Fibroblast of pulmonary artery (primary cell): ENCODE measurements at regions not wholly inside any gene's neighbourhood (a gene's known extent, or its start where the extent isn't known, plus 50 kb on each side); places are given as distances from the start of the nearest gene placed in this dataset.
"Not testable (repeated sequence)": the region's sequence is repeated elsewhere in the genome, so short reads cannot be mapped to it uniquely, and the experiment has no call there.

ENCODE experiments used
- DNase-seq: peaks from one replicate; pipeline ENCODE4 v3.0.0-alpha.2; 2010; ENCODE audit warnings: low read depth
- H3K4me3 ChIP-seq: replicated peaks from 2 replicates; pipeline ENCODE4 v1.5.1; 2011; ENCODE audit warnings: low read depth, mild to moderate bottlenecking, control low read depth, low read length, moderate library complexity
- TF ChIP-seq, protein P1 (sequence below): IDR thresholded peaks from 2 replicates; pipeline ENCODE4 v1.5.1; 2011; ENCODE audit warnings: mild to moderate bottlenecking, control low read depth, low read length, inconsistent platforms; ENCODE audit errors: missing control alignments

DNA sequence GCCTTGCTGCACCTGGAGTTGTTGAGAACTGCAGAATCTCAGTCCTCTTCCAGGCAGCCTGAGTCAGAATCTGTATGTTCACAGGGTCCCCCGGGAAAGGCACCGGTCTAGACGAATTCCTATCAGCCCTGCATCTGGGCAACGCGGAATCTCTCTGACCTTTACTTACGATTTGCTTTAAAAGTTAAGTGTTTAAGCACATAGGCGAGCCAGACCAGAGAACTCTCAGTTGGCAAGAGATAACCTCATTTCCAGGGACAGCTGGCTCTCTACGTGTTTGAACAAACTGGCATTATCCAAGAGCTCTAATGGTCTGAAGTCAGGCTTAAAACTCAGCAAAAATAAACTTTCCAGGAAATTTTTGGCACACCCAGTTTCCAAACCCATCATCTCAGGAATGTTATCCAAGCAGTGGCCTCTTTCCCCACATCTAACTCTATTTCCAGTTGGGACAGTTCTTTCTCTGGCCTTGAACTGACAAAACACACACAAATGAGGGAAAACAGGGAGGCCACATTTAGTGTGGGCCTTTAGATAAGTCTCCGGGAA, 53.4 kb downstream of the HES1 start:
- DNase-seq = peak; percentile 34
- no peak overlapping the region for H3K4me3 ChIP-seq
- TF ChIP-seq, protein P1, sequence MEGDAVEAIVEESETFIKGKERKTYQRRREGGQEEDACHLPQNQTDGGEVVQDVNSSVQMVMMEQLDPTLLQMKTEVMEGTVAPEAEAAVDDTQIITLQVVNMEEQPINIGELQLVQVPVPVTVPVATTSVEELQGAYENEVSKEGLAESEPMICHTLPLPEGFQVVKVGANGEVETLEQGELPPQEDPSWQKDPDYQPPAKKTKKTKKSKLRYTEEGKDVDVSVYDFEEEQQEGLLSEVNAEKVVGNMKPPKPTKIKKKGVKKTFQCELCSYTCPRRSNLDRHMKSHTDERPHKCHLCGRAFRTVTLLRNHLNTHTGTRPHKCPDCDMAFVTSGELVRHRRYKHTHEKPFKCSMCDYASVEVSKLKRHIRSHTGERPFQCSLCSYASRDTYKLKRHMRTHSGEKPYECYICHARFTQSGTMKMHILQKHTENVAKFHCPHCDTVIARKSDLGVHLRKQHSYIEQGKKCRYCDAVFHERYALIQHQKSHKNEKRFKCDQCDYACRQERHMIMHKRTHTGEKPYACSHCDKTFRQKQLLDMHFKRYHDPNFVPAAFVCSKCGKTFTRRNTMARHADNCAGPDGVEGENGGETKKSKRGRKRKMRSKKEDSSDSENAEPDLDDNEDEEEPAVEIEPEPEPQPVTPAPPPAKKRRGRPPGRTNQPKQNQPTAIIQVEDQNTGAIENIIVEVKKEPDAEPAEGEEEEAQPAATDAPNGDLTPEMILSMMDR = no peak

DNA sequence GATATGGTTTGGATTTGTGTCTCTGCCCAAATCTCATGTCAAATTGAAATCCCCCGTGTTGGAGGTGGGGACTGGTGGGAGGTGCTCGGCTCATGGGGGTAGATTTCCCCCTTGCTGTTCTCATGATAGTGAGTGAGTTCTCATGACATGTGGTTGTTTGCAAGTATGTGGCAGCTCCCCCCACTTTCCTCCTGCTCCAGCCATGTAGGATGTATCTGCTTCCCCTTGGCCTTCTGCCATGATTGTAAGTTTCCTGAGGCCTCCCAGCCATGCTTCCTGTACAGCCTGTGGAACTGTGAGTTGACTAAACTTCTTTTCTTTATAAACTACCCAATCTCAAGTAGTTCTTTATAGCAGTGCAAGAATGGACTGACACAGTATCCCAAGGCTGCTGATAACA, 55.9 kb downstream of the HES1 start:
- not testable (repeated sequence) for DNase-seq, H3K4me3 ChIP-seq

DNA sequence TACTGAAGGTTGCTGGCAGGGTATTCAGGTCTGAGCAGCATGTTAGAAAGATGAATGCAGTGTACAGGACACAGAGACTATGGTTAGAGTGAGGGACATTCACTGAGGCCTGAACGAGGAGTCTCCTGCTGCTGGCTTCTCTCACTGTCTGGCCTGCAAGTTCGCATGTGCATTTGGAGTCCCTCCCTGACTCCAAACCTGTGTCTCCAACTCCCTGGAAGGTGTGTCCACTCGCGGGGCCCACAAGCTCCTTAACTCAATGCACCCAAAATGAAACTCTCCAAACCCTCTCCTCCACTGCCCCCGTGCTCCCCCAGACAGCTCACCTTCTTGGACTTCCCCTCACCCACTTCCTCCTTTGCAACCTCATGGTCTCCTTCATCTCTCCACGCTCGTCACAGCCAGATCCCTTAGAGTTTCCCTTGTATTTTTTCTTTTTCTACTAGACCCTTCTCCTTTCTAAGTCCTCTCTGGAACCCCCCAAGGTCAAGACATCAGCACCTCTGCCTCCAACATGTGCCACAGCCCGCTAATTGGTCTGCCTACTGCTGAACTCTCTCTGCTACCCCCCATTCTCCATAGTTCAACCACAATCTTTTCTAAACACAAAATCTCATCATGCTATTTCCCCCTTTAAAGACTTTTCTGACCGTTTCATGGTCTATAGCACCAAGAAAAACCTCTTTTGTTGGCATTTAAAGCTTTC, 58.3 kb downstream of the HES1 start:
- H3K4me3 ChIP-seq = no peak overlapping the region
- TF ChIP-seq, protein P1 = no peak
- DNase-seq = no peak

DNA sequence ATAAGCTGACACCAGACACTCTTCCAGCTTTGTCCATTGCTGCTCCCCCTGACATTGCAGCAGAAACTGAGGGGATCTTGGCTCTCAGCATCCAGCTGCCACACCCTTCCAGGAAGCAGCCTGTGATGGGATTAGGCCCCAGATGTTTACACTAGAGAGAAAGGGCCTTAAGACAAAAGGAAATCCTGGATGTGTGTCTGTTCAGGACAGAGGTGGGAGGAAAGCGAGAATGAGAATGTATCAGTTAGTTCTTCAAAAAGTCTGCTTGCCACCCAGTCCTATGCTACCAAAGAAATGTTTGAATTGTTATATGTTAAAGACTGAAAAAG, 58.8 kb downstream of the HES1 start:
- H3K4me3 ChIP-seq = no peak overlapping the region
- no peak for DNase-seq
- TF ChIP-seq, protein P1 = no peak

DNA sequence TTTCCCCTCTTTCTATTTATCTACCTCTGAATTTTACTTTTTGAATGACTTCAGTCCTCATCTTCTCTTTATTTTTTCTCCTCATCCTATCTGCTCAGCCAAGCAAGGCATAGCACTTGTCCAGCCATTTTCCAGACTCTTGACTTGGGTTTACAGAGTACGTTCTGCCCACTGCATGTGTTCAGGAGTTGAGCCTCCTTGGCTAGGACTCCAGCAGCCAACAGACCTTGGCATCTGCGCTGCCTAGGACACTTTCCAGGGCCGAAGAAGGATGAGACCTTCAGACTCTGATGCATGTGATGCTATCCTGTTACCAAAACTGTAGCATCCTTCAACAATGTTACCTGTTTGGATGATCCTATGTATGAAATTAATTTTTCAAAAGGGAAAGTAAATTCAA, 59.7 kb downstream of the HES1 start:
- no peak for DNase-seq
- TF ChIP-seq, protein P1 = no peak
- H3K4me3 ChIP-seq = no peak overlapping the region

DNA sequence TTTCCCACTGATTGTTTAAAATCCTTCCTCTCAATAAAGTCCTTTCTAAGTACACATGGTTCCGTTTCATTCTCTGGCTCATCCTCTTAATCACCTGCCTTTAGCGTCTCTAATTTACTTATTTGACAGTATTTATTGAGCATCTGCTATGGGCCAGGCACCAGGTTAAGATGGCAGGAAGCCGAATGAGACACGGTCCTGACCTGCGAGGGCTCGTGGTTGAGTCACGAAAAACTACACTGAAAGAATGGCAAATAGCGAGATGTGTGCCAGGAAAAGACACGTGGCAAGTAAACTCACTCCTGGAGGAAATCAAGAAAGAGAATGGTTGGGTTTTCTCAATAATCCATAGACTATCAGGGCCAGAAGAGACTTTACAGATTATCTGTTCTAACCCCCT, 60.9 kb downstream of the HES1 start:
- H3K4me3 ChIP-seq = no peak overlapping the region
- DNase-seq = no peak
- TF ChIP-seq, protein P1 = no peak

DNA sequence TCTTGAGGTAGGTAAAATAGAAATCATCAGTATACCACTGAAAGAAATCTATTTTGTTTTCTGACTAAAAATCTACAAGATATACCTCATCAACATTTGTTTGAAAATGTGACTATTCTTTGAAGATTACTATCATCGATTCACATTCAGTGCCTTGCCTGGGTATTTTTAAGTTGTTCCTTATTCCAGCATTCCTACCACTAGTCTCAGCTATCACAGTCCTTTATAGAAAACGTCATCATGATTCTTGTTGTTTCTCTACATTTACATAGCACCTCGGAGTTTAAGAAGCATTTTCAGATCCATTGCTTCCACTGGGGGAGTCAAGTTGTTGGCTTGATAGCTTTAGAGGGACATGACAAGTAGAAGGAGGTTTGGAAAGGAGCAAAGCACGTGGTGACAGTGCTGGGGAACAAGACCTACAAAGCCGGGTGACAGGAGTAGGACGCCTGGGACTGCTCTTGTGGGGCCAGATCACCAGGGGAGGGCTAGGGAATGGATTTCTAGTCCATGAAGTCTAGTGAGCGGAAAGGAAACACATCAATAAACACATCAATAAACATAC, 61.5 kb downstream of the HES1 start:
- TF ChIP-seq, protein P1 = no peak
- DNase-seq = no peak
- H3K4me3 ChIP-seq = no peak overlapping the region
